ENCODE measurements at regions not wholly inside any gene's neighbourhood (a gene's known extent, or its start where the extent isn't known, plus 50 kb on each side); places are given as distances from the start of the nearest gene placed in this dataset.

GRCh38 chr1:62977366-62977765, 193.4 kb downstream of the ATG4C start:
- TF ChIP-seq CTCF (IDR thresholded peaks at IDR 0.05; ENCODE audit: insufficient read depth, low read length): no peak
- no peak for TF ChIP-seq POLR2AphosphoS5 (IDR thresholded peaks at IDR 0.05; ENCODE audit: low read depth)
